ENCODE measurements at regions not wholly inside any gene's neighbourhood (a gene's known extent, or its start where the extent isn't known, plus 50 kb on each side); places are given as distances from the start of the nearest gene placed in this dataset.
"Not testable (repeated sequence)": the region's sequence is repeated elsewhere in the genome, so short reads cannot be mapped to it uniquely, and the experiment has no call there.

DNA sequence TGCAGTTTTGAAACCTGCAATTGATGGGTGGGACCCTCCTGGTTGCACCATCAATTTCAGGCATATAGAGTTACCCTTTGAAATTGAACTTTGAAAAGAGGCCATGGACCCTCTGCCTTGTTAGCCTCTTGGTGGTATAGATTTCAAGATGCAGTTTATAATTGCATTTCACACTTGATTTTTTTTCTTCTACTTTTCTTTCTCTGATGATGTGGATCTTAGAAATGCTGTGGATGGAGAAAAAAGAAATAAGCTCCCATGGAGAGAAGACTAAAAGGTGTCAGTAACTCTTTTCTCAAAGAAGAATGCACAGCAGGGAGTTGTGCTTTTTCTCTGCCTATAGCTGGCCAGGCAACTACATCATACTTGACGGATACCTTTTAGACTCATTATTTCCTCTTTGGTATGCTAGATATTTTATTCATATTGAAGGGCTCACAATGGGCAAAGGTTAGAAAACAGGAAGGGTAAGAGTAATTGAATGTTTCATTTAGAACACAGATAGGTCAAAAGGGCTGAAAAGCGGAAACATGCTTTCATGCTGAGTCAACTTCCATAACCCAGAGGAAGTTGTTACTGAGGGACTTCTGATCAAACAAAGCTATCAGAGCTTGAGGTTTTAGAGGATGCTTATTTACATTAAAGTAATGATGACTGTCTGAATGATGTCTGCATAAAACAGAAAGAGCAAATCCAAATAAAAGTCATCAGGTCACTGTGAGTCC lies 773.2 kb upstream of the LRRN3 start:
- H3K9me3 ChIP-seq (replicated peaks in 1 of 11) = peaks cover 27 to 43% (median 35%) of the 10 kb centered on the region in 11 experiments
- no peak overlapping the region for H3K9ac ChIP-seq
- no peaks in the 10 kb centered on the region; a peak in 1 of 22 replicates for H3K27me3 ChIP-seq
- no peaks in the 10 kb centered on the region for H4K20me1 ChIP-seq
- H3K36me3 ChIP-seq = no peaks in the 10 kb centered on the region
- peaks cover 8 to 13% (median 10%) of the 10 kb centered on the region in 10 experiments; a peak in 17 of 20 replicates for H3K4me1 ChIP-seq
- TF ChIP-seq Cebpa-rat (IDR thresholded peaks at IDR 0.05) = no peak
- H3K27ac ChIP-seq = peak overlapping the region in 1 of 11 experiments; percentile 9; a peak in 1 of 22 replicates
- H3K4me3 ChIP-seq = no peak overlapping the region
- peak overlapping the region; percentile 8 to 45 (median 27); a peak in 14 of 22 replicates for H3K4me2 ChIP-seq

DNA sequence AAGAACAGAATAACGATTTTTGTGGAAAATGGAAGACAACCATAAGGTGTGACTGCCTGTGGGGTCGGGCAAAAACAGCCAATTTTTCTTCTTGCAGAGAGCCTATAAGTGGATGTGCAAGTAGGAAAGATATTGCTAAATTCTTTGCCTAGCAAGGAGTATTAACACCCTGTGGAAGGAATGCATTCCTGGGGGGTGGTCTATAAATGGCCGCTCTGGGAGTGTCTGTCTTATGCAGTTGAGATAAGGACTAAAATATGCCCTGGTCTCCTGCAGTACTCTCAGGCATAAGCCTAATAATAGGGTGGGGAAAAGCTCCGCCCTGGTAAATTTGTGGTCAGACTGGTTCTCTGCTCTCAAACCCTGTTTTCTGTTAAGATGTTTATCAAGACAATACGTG lies 770.6 kb upstream of the LRRN3 start:
- H3K9ac ChIP-seq, H4K20me1 ChIP-seq, H3K27ac ChIP-seq, H3K27me3 ChIP-seq, H3K36me3 ChIP-seq, H3K4me2 ChIP-seq: not testable (repeated sequence)
- H3K9me3 ChIP-seq (replicated peaks in 1 of 11) = peaks cover 27 to 43% (median 35%) of the 10 kb centered on the region in 11 experiments
- H3K4me3 ChIP-seq = 0 out of 20 replicates have a peak overlapping the region, but pooled peaks of 1 of the 10 experiments have one; percentile 24
- peaks cover 8 to 13% (median 10%) of the 10 kb centered on the region in 10 experiments; a peak in 17 of 20 replicates for H3K4me1 ChIP-seq

DNA sequence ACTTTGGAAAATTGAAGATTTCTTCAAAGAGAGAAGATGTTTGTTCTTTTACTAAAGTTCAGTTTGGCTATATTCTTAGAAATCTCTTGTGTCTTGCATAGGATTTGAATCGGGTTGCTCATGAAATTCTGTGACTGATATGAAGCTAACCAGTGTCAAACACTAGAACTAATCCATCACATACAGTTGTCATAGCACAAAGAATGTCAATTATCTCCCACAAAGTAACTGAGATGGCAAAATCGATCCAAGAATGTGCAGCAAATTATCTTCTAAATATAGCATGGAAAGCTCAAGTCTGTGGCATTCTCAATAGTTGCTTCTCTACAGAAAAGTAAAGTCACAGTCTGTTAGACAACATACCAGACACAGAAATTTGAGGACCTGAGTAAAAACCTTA lies 768.1 kb upstream of the LRRN3 start:
- no peak for TF ChIP-seq Cebpa-rat (IDR thresholded peaks at IDR 0.05)
- Histone ChIP-seq H3K4me1 (peaks cover 3 to 7% (median 5%) of the 10 kb centered on the region in 10 experiments; a peak in 16 of 20 replicates), H4K20me1 (no peaks in the 10 kb centered on the region), H3K27ac (no peak overlapping the region), H3K4me2 (no peak overlapping the region), H3K9ac (no peak overlapping the region), H3K9me3 (replicated peaks in 1 of 11) (peaks cover 20 to 27% (median 25%) of the 10 kb centered on the region in 11 experiments), H3K36me3 (no peaks in the 10 kb centered on the region), H3K27me3 (no peaks in the 10 kb centered on the region; a peak in 1 of 22 replicates), H3K4me3 (no peak overlapping the region)

DNA sequence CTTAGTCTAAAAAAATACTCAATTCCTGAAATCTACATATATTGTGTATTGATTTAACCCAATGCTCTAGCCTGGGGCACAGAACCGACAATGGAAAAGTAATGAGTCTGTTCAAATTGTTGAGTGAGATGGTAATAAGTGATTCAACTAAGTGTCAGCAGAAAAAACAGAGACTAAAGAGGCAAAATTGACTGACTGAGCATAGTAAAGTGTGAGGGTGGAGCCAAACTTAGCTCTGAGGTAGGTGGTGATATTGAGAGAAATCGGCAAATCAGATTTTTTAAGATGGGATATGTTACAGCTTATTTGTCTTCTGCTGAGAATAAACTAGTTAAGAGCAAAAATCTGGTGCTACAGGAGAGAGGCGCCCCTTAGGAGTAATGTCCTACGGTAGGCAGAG lies 764.0 kb upstream of the LRRN3 start:
- no peak overlapping the region for H3K4me2 ChIP-seq
- H3K36me3 ChIP-seq = no peaks in the 10 kb centered on the region
- no peak overlapping the region for H3K9ac ChIP-seq
- no peaks in the 10 kb centered on the region for H3K4me1 ChIP-seq
- no peaks in the 10 kb centered on the region for H3K27me3 ChIP-seq
- no peaks in the 10 kb centered on the region for H4K20me1 ChIP-seq
- no peak overlapping the region for H3K4me3 ChIP-seq
- H3K9me3 ChIP-seq (replicated peaks in 1 of 11) = 0 out of 22 replicates have a peak, but pooled peaks cover 0 to 2% (median 0%) of the 10 kb centered on the region in 11 experiments
- no peak for TF ChIP-seq Cebpa-rat (IDR thresholded peaks at IDR 0.05)
- no peak overlapping the region for H3K27ac ChIP-seq

DNA sequence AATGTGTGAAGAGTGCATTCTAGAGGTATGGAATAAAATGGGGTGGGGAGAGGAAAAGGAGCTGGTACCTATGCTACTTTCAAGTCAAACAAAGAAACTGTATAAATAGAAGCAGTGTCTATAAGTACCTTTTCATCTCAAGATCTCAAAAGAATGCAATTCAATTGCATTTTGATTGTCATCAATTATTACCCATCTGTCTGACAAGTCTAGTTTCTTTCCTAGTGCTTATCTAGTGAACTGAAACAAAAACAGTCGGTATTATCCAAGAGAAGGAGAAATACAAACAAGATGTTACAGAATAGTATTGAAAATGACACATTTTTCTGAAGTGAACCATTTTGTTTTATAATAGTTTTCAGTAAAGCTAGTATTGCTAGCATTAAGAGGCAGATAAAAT lies 754.5 kb upstream of the LRRN3 start:
- Histone ChIP-seq H3K4me1 (no peaks in the 10 kb centered on the region), H3K9me3 (replicated peaks in 1 of 11) (peaks cover 0 to 6% (median 0%) of the 10 kb centered on the region in 11 experiments; a peak in 1 of 22 replicates), H3K9ac (no peak overlapping the region), H4K20me1 (no peaks in the 10 kb centered on the region), H3K36me3 (no peaks in the 10 kb centered on the region), H3K27me3 (no peaks in the 10 kb centered on the region), H3K4me2 (no peak overlapping the region), H3K27ac (no peak overlapping the region), H3K4me3 (no peak overlapping the region)
- TF ChIP-seq Cebpa-rat (IDR thresholded peaks at IDR 0.05) = no peak

DNA sequence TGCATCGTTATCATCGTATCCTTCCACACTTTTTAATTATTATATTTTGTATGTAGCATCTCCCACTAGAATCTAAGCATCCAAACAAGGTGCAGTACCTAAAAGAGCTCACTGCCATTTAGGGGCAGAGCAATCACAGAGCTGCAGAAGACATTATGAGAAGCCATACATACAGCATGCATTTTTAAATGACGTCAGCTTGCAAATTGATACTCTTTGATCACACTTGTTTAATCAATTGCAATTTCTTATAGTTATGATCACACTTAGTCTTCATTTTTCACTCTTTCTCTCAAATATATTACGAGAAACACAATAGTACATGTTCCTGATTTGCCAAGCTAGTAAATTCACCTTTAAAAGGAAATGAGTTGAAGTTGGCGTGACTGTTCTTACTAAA lies 753.3 kb upstream of the LRRN3 start:
- Histone ChIP-seq H3K4me3 (no peak overlapping the region), H3K4me1 (no peaks in the 10 kb centered on the region), H3K27me3 (no peaks in the 10 kb centered on the region), H3K4me2 (no peak overlapping the region), H3K9me3 (replicated peaks in 1 of 11) (peaks cover 0 to 6% (median 0%) of the 10 kb centered on the region in 11 experiments; a peak in 1 of 22 replicates), H4K20me1 (no peaks in the 10 kb centered on the region), H3K36me3 (no peaks in the 10 kb centered on the region), H3K27ac (no peak overlapping the region), H3K9ac (no peak overlapping the region)
- TF ChIP-seq Cebpa-rat (IDR thresholded peaks at IDR 0.05) = no peak

DNA sequence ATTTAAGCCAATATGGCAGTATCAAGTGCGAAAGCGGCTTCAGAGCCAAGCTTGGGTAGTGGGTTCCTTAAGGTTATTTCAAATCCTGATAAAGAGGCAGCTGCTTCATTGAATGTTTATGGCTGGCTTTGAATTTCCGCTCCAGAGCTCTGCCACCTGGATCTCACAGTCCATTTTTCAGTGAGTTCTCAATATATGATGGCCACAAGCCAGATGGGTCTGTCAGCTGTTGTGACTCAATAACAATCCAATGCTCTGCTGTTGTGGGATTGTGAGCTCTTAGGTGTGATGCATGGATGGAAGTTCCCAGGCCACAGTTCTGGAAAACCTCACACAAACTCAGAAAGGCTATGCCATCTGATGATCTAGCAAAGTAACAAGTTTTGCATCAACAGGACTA lies 743.8 kb upstream of the LRRN3 start:
- Histone ChIP-seq H3K4me3 (no peak overlapping the region), H3K36me3 (no peaks in the 10 kb centered on the region), H3K4me1 (no peaks in the 10 kb centered on the region), H3K4me2 (no peak overlapping the region), H3K9me3 (replicated peaks in 1 of 11) (no peaks in the 10 kb centered on the region; a peak in 1 of 22 replicates), H3K27me3 (no peaks in the 10 kb centered on the region), H3K27ac (no peak overlapping the region), H4K20me1 (no peaks in the 10 kb centered on the region), H3K9ac (no peak overlapping the region)
- TF ChIP-seq Cebpa-rat (IDR thresholded peaks at IDR 0.05) = no peak

DNA sequence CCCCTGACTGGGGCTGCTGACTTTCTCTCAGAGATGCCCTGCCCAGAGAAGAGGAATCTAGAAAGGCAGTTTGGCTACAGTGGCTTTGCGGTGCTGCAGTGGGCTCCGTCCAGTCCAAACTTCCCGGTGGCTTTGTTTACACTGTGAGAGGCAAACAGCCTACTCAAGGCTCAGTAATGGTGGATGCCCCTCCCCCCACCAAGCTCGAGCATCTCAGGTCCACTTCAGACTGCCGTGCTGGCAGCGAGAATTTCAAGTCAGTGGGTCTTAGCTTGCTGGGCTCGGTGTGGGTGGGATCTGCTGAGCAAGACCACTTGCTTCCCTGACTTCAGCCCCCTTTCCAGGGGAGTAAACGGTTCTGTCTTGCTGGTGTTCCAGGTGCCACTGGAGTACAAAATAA lies 734.5 kb upstream of the LRRN3 start:
- Histone ChIP-seq H3K4me1 (no peaks in the 10 kb centered on the region), H4K20me1 (no peaks in the 10 kb centered on the region), H3K9me3 (replicated peaks in 1 of 11) (no peaks in the 10 kb centered on the region; a peak in 1 of 22 replicates), H3K4me3 (no peak overlapping the region), H3K36me3 (no peaks in the 10 kb centered on the region), H3K4me2 (no peak overlapping the region), H3K27me3 (no peaks in the 10 kb centered on the region), H3K9ac (no peak overlapping the region), H3K27ac (no peak overlapping the region)
- no peak for TF ChIP-seq Cebpa-rat (IDR thresholded peaks at IDR 0.05)

DNA sequence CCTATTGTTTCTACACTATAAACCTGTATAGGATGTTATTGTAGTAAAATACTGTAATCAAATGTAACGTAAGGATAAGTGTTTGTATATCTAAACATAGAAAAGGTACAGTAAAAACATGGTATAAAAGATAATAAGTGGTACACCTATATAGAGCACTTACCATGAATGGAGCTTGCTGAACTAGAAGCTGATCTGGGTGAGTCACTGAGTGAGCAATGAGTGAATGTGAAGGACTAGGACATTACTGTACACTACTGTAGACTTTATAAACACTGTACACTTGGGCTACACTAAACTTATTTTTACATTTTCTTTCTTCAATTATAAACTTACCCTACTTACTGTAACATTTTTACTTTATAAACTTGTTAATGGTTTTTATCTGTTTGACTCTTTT lies 732.9 kb upstream of the LRRN3 start:
- Histone ChIP-seq H3K27ac (no peak overlapping the region), H3K36me3 (no peaks in the 10 kb centered on the region), H3K9me3 (replicated peaks in 1 of 11) (no peaks in the 10 kb centered on the region), H3K27me3 (no peaks in the 10 kb centered on the region), H3K4me2 (no peak overlapping the region), H3K9ac (no peak overlapping the region), H3K4me1 (no peaks in the 10 kb centered on the region), H3K4me3 (no peak overlapping the region), H4K20me1 (no peaks in the 10 kb centered on the region)
- no peak for TF ChIP-seq Cebpa-rat (IDR thresholded peaks at IDR 0.05)

DNA sequence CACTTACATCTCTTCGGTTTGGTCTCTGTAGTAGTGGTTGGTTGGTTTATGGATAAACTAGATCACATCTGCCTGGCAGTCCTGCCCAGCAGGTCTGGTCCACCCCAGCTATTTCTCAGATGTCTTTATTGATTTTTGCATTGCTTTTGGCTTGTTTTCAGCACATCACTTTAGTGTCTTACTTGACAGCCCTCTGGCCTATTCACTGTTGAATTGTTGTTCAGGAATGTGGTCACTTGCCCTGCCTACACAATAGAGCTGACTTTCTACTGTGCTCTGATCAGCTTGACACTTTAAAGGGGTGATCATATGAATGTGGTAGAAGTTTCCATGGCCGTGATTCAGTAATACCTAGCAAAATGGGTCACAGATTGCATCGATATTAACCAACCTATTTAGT lies 719.2 kb upstream of the LRRN3 start:
- Histone ChIP-seq H3K36me3 (no peaks in the 10 kb centered on the region), H3K9me3 (replicated peaks in 1 of 11) (peaks cover 0 to 7% (median 0%) of the 10 kb centered on the region in 11 experiments; a peak in 7 of 22 replicates), H3K4me2 (no peak overlapping the region), H3K27me3 (no peaks in the 10 kb centered on the region), H3K9ac (no peak overlapping the region), H4K20me1 (no peaks in the 10 kb centered on the region), H3K4me3 (no peak overlapping the region), H3K4me1 (no peaks in the 10 kb centered on the region), H3K27ac (no peak overlapping the region)
- no peak for TF ChIP-seq Cebpa-rat (IDR thresholded peaks at IDR 0.05)
